Endodermal cell (in vitro differentiated cells): ENCODE measurements at regions not wholly inside any gene's neighbourhood (a gene's known extent, or its start where the extent isn't known, plus 50 kb on each side); places are given as distances from the start of the nearest gene placed in this dataset.

Experiments used
- DNase-seq: peaks from one replicate; pipeline ENCODE4 v3.0.0-alpha.2; 2017
- H3K27ac ChIP-seq: 2 replicates; pipeline ENCODE4 v1.5.1; 2013; ENCODE audit warnings: mild to moderate bottlenecking, low read depth, low read length, moderate library complexity
- H3K27me3 ChIP-seq: 2 replicates; pipeline ENCODE4 v1.6.1; 2013; ENCODE audit warnings: mild to moderate bottlenecking, low read length, moderate library complexity; ENCODE audit not compliant: insufficient read depth, control insufficient read depth, poor library complexity, severe bottlenecking
- H3K36me3 ChIP-seq: 2 replicates; pipeline ENCODE4 v1.7.0; 2013; ENCODE audit warnings: mild to moderate bottlenecking, low read length, moderate library complexity; ENCODE audit not compliant: control insufficient read depth, insufficient read depth
- H3K4me1 ChIP-seq: one replicate; pipeline ENCODE4 v1.7.0; 2013; ENCODE audit warnings: low read length; ENCODE audit not compliant: control insufficient read depth, insufficient read depth
- H3K4me3 ChIP-seq: 2 replicates; pipeline ENCODE4 v1.5.1; 2013; ENCODE audit warnings: mild to moderate bottlenecking, low read length, moderate library complexity
- H3K9ac ChIP-seq: 2 replicates; pipeline ENCODE4 v1.6.1; 2013; ENCODE audit warnings: mild to moderate bottlenecking, low read length, moderate library complexity; ENCODE audit not compliant: poor library complexity, severe bottlenecking; ENCODE audit errors: extremely low read depth
- H3K9me3 ChIP-seq: 2 replicates; pipeline ENCODE4 v1.6.1; 2013; ENCODE audit warnings: mild to moderate bottlenecking, low read length, moderate library complexity; ENCODE audit not compliant: control insufficient read depth
- H3K27ac Mint-ChIP-seq: 2 replicates; pipeline ENCODE4 v1.8.0; 2020; ENCODE audit warnings: mixed read lengths
- H3K27me3 Mint-ChIP-seq: 2 replicates; pipeline ENCODE4 v1.8.0; 2021; ENCODE audit warnings: mild to moderate bottlenecking, mixed read lengths; ENCODE audit not compliant: insufficient read depth
- H3K36me3 Mint-ChIP-seq: 2 replicates; pipeline ENCODE4 v1.8.0; 2020; ENCODE audit warnings: low read depth, mixed read lengths
- H3K4me1 Mint-ChIP-seq: 2 replicates; pipeline ENCODE4 v1.8.0; 2020; ENCODE audit warnings: mixed read lengths
- H3K4me3 Mint-ChIP-seq: 2 replicates; pipeline ENCODE4 v1.8.0; 2020; ENCODE audit warnings: mild to moderate bottlenecking, moderate library complexity, mixed read lengths
- H3K9me3 Mint-ChIP-seq: 2 replicates; pipeline ENCODE4 v1.8.0; 2020; ENCODE audit warnings: mild to moderate bottlenecking, mixed read lengths
- WGBS, 2 experiments: methylation state at CpG; one replicate each; pipeline versions ENCODE4 v1.1.5 to v1.1.7; 2013; ENCODE audit warnings: missing lambda C conversion rate in 2 of 2, mixed read lengths in 1 of 2; ENCODE audit not compliant: insufficient coverage in 1 of 2, insufficient read length in 1 of 2; 5-methylcytosine and 5-hydroxymethylcytosine counted together
- TF ChIP-seq, protein P1 (sequence below): fragments of 200-600 bp; sonication (generic); conservative IDR thresholded peaks from 2 replicates; pipeline ENCODE4 v1.5.0; 2021; ENCODE audit warnings: antibody characterized with exemption, mild to moderate bottlenecking

DNA sequence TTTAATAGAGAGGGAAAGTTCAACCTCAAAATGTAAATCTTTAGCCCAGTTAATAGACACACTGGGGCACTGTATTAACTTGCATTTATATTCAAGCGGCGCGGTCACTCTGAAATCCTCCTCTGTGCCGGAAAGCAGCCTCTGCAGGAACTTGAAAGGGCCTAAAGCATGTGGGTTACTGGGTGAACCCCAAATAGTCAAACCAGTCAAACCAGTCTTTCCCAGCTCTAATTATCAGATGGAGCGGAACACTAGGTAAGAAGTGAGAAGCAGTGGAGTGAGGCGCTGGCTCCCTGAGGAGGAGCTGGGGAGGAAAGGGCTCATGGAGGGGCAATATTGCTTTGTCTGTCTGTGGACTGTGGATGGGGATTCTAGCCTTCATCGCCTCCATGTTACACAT, 531.3 kb downstream of the QKI start:
- TF ChIP-seq, protein P1, sequence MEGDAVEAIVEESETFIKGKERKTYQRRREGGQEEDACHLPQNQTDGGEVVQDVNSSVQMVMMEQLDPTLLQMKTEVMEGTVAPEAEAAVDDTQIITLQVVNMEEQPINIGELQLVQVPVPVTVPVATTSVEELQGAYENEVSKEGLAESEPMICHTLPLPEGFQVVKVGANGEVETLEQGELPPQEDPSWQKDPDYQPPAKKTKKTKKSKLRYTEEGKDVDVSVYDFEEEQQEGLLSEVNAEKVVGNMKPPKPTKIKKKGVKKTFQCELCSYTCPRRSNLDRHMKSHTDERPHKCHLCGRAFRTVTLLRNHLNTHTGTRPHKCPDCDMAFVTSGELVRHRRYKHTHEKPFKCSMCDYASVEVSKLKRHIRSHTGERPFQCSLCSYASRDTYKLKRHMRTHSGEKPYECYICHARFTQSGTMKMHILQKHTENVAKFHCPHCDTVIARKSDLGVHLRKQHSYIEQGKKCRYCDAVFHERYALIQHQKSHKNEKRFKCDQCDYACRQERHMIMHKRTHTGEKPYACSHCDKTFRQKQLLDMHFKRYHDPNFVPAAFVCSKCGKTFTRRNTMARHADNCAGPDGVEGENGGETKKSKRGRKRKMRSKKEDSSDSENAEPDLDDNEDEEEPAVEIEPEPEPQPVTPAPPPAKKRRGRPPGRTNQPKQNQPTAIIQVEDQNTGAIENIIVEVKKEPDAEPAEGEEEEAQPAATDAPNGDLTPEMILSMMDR, result no peak
- 93 to 94% methylated on average over 6 to 7 of the region's 7 CpGs for WGBS, 2 experiments
- Histone ChIP-seq H3K4me1 (peaks cover 13% of the 10 kb centered on the region), H3K4me3 (no peak overlapping the region), H3K27ac (no peak overlapping the region), H3K36me3 (no peaks in the 10 kb centered on the region), H3K27me3 (no peaks in the 10 kb centered on the region), H3K9me3 (no peaks in the 10 kb centered on the region), H3K9ac (no peak overlapping the region)
- Mint-ChIP-seq H3K27me3 (peaks cover 13% of the 10 kb centered on the region), H3K4me1 (peaks cover 25% of the 10 kb centered on the region), H3K9me3 (no peaks in the 10 kb centered on the region), H3K36me3 (no peaks in the 10 kb centered on the region), H3K4me3 (no peak overlapping the region), H3K27ac (no peak overlapping the region)
- DNase-seq, result no peak

DNA sequence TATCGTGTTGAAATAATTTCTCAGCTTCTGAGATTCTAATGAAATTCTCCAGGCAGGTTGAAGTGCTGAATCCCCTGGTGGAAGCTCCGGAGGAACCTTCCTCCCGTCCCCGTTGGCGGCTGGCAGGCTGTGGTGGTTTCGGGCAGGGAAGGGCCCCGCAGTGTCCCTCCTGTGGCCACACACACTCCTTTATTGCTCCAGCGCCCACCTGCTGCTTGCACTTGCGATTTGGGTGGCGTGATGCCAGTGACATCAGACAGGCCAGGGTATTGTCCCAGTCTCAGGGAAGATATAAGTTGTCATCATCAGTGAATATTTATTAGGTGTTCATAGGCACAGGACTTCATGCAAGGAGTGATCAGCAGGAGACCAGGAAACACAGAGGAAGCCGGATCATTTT, 530.4 kb downstream of the QKI start:
- WGBS, 2 experiments, result 70 to 83% methylated on average over 1 to 11 of the region's 11 CpGs
- DNase-seq, result peak; percentile 69
- peak overlapping the region; percentile 90 for H3K27ac ChIP-seq
- no peaks in the 10 kb centered on the region for H3K27me3 ChIP-seq
- no peak overlapping the region for H3K4me3 ChIP-seq
- no peak overlapping the region for H3K4me3 Mint-ChIP-seq
- no peaks in the 10 kb centered on the region for H3K9me3 ChIP-seq
- TF ChIP-seq, protein P1, result peak; percentile 26
- H3K36me3 ChIP-seq, result no peaks in the 10 kb centered on the region
- peaks cover 16% of the 10 kb centered on the region for H3K4me1 ChIP-seq
- no peaks in the 10 kb centered on the region for H3K9me3 Mint-ChIP-seq
- no peaks in the 10 kb centered on the region for H3K36me3 Mint-ChIP-seq
- peaks cover 13% of the 10 kb centered on the region for H3K27me3 Mint-ChIP-seq
- no peak overlapping the region for H3K9ac ChIP-seq
- H3K27ac Mint-ChIP-seq, result peak overlapping the region; percentile 14
- H3K4me1 Mint-ChIP-seq, result peaks cover 34% of the 10 kb centered on the region

DNA sequence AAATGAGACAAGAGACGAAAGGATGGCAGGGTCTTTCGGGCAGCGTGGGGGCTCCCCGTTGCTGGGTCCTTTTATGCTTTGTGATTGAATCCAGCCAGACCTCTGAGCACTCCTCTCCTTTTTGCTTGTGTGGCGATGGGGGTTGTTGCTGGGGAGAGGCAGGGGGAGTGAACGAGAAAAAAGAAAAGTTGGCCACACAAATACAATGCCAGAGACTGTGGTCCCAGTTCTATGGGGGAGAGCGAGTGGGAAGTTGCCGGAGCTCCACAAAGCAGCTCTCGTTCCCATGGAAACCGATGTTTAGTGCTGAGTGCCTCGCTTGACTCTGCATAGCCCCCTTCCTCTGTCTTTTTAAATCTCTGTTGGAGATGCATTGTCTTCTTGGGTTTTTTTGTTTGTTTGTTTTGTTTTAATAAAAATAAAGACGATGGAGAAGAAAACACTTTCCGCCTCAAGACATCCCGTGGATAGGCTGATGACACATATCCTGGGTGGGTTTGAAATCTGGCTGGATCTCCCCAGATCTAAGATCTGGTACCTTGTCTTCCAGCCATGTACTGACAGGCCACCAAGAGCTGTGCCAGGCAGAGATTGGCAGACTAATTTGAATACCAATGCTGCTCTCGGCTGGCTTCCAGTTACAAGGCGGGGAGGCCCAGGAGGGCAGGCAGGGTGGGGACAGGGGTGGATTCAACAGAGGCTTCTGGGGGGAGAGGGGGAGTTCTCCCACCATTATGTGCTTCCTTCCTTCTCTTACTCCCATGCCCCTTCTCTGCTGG, 529.3 kb downstream of the QKI start:
- Mint-ChIP-seq H3K9me3 (no peaks in the 10 kb centered on the region), H3K36me3 (no peaks in the 10 kb centered on the region), H3K27ac (peak overlapping the region; percentile 73), H3K27me3 (peaks cover 13% of the 10 kb centered on the region), H3K4me1 (peaks cover 37% of the 10 kb centered on the region), H3K4me3 (peak overlapping the region; percentile 38)
- no peaks in the 10 kb centered on the region for H3K9me3 ChIP-seq
- H3K36me3 ChIP-seq, result no peaks in the 10 kb centered on the region
- no peak overlapping the region for H3K4me3 ChIP-seq
- peak; percentile 84 for DNase-seq
- TF ChIP-seq, protein P1, result no peak
- 11 to 34% methylated on average over 7 to 16 of the region's 16 CpGs for WGBS, 2 experiments
- H3K27ac ChIP-seq, result peak overlapping the region; percentile 90
- H3K9ac ChIP-seq, result no peak overlapping the region
- H3K4me1 ChIP-seq, result peaks cover 16% of the 10 kb centered on the region
- no peaks in the 10 kb centered on the region for H3K27me3 ChIP-seq
